ENCODE measurements at regions not wholly inside any gene's neighbourhood (a gene's known extent, or its start where the extent isn't known, plus 50 kb on each side); places are given as distances from the start of the nearest gene placed in this dataset.

DNA sequence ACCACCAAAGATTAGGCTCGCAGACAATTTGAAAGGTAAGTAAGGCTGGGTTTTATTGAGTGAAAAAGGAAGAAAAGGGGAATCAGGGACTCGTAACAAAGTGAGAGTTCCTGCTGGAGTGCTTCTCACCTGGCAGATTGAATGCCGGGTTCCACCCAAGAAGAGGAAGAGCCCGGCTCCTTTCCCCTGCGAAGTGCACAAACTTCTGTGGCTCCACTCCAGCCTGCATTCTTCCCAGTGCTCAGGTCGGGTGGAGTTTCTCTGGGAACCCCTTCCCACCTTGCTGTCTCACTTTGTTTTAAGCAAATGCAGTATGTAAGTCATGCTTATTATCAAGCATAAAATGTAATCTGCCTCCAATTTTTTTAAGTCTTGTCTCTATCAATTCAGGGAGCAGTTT is 87.1 kb upstream of the TMEM106B start:
- Histone ChIP-seq H3K4me3 (no peak overlapping the region), H2AFZ (no peak overlapping the region), H3K4me1 (ENCODE audit: insufficient read depth) (no peaks in the 10 kb centered on the region), H3K9me3 (ENCODE audit: low read depth) (no peaks in the 10 kb centered on the region), H4K20me1 (ENCODE audit: insufficient read depth, poor library complexity, severe bottlenecking) (no peaks in the 10 kb centered on the region), H3K4me2 (no peak overlapping the region), H3K79me2 (no peaks in the 10 kb centered on the region), H3K27me3 (no peaks in the 10 kb centered on the region), H3K27ac (peak overlapping the region; percentile 45), H3K9me2 (replicated peaks; ENCODE audit: insufficient read depth) (no peaks in the 10 kb centered on the region), H3K36me3 (replicated peaks; ENCODE audit: insufficient read depth, low read depth) (no peaks in the 10 kb centered on the region)
- TF ChIP-seq EZH2phosphoT487 (IDR thresholded peaks at IDR 0.05; ENCODE audit: low read depth, severe bottlenecking, unreplicated experiment) (no peak), EZH2 (IDR thresholded peaks at IDR 0.05; ENCODE audit: borderline replicate concordance) (no peak)
- TF ChIP-seq, protein P1, sequence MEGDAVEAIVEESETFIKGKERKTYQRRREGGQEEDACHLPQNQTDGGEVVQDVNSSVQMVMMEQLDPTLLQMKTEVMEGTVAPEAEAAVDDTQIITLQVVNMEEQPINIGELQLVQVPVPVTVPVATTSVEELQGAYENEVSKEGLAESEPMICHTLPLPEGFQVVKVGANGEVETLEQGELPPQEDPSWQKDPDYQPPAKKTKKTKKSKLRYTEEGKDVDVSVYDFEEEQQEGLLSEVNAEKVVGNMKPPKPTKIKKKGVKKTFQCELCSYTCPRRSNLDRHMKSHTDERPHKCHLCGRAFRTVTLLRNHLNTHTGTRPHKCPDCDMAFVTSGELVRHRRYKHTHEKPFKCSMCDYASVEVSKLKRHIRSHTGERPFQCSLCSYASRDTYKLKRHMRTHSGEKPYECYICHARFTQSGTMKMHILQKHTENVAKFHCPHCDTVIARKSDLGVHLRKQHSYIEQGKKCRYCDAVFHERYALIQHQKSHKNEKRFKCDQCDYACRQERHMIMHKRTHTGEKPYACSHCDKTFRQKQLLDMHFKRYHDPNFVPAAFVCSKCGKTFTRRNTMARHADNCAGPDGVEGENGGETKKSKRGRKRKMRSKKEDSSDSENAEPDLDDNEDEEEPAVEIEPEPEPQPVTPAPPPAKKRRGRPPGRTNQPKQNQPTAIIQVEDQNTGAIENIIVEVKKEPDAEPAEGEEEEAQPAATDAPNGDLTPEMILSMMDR (IDR thresholded peaks at IDR 0.05; ENCODE audit: poor library complexity): no peak
- no peak for DNase-seq (ENCODE audit: low spot score)
- WGBS (ENCODE audit: low lambda C conversion rate, missing lambda C conversion rate): 72% methylated on average over 6 of the region's 6 CpGs

- H3K27me3 ChIP-seq: no peaks in the 10 kb centered on the region
- H3K9me2 ChIP-seq (replicated peaks; ENCODE audit: insufficient read depth): no peaks in the 10 kb centered on the region
- no peak for TF ChIP-seq EZH2 (IDR thresholded peaks at IDR 0.05; ENCODE audit: borderline replicate concordance)
- no peak for TF ChIP-seq EZH2phosphoT487 (IDR thresholded peaks at IDR 0.05; ENCODE audit: low read depth, severe bottlenecking, unreplicated experiment)
- TF ChIP-seq, protein P1 (IDR thresholded peaks at IDR 0.05; ENCODE audit: poor library complexity): no peak
- H2AFZ ChIP-seq: no peak overlapping the region
- no peak overlapping the region for H3K27ac ChIP-seq
- H3K4me2 ChIP-seq: no peak overlapping the region
- H4K20me1 ChIP-seq (ENCODE audit: insufficient read depth, poor library complexity, severe bottlenecking): no peaks in the 10 kb centered on the region
- DNase-seq (ENCODE audit: low spot score): no peak
- H3K9me3 ChIP-seq (ENCODE audit: low read depth): no peaks in the 10 kb centered on the region
- no peaks in the 10 kb centered on the region for H3K4me1 ChIP-seq (ENCODE audit: insufficient read depth)
- H3K79me2 ChIP-seq: no peaks in the 10 kb centered on the region
- no peaks in the 10 kb centered on the region for H3K36me3 ChIP-seq (replicated peaks; ENCODE audit: insufficient read depth, low read depth)
- no peak overlapping the region for H3K4me3 ChIP-seq
Measured at GRCh38 chr7:12127455-12127854, 83.6 kb upstream of the TMEM106B start.

GRCh38 chr7:12130609-12131008 is 80.5 kb upstream of the TMEM106B start:
- Histone ChIP-seq H3K27ac (peak overlapping the region; percentile 6), H2AFZ (no peak overlapping the region), H3K79me2 (no peaks in the 10 kb centered on the region), H3K27me3 (no peaks in the 10 kb centered on the region), H3K9me2 (replicated peaks; ENCODE audit: insufficient read depth) (no peaks in the 10 kb centered on the region), H3K4me2 (no peak overlapping the region), H3K9me3 (ENCODE audit: low read depth) (no peaks in the 10 kb centered on the region), H3K4me1 (ENCODE audit: insufficient read depth) (no peaks in the 10 kb centered on the region), H3K36me3 (replicated peaks; ENCODE audit: insufficient read depth, low read depth) (no peaks in the 10 kb centered on the region), H3K4me3 (no peak overlapping the region), H4K20me1 (ENCODE audit: insufficient read depth, poor library complexity, severe bottlenecking) (no peaks in the 10 kb centered on the region)
- TF ChIP-seq EZH2 (IDR thresholded peaks at IDR 0.05; ENCODE audit: borderline replicate concordance): no peak
- TF ChIP-seq, protein P1 (IDR thresholded peaks at IDR 0.05; ENCODE audit: poor library complexity): no peak
- no peak for TF ChIP-seq EZH2phosphoT487 (IDR thresholded peaks at IDR 0.05; ENCODE audit: low read depth, severe bottlenecking, unreplicated experiment)
- peak; percentile 30 for DNase-seq (ENCODE audit: low spot score)

- no peak overlapping the region for H3K4me3 ChIP-seq
- DNase-seq (ENCODE audit: low spot score): no peak
- no peaks in the 10 kb centered on the region for H4K20me1 ChIP-seq (ENCODE audit: insufficient read depth, poor library complexity, severe bottlenecking)
- no peaks in the 10 kb centered on the region for H3K9me2 ChIP-seq (replicated peaks; ENCODE audit: insufficient read depth)
- TF ChIP-seq EZH2 (IDR thresholded peaks at IDR 0.05; ENCODE audit: borderline replicate concordance) (no peak), EZH2phosphoT487 (IDR thresholded peaks at IDR 0.05; ENCODE audit: low read depth, severe bottlenecking, unreplicated experiment) (no peak)
- TF ChIP-seq, protein P1 (IDR thresholded peaks at IDR 0.05; ENCODE audit: poor library complexity): no peak
- H2AFZ ChIP-seq: no peak overlapping the region
- no peaks in the 10 kb centered on the region for H3K27me3 ChIP-seq
- no peak overlapping the region for H3K4me2 ChIP-seq
- H3K27ac ChIP-seq: peak overlapping the region; percentile 6
- no peaks in the 10 kb centered on the region for H3K4me1 ChIP-seq (ENCODE audit: insufficient read depth)
- H3K36me3 ChIP-seq (replicated peaks; ENCODE audit: insufficient read depth, low read depth): no peaks in the 10 kb centered on the region
- H3K79me2 ChIP-seq: no peaks in the 10 kb centered on the region
- no peaks in the 10 kb centered on the region for H3K9me3 ChIP-seq (ENCODE audit: low read depth)
Measured at GRCh38 chr7:12131122-12131521, 80.0 kb upstream of the TMEM106B start.

All from hepatocyte (in vitro differentiated cells).